Fibroblast of lung (primary cell): ENCODE measurements at regions not wholly inside any gene's neighbourhood (a gene's known extent, or its start where the extent isn't known, plus 50 kb on each side); places are given as distances from the start of the nearest gene placed in this dataset.

Source experiments
- CTCF ChIP-seq, 2 donors: IDR thresholded peaks in 1 of 2; conservative IDR thresholded peaks in 1 of 2; 1 replicate in 1 of 2; 2 replicates in 1 of 2; pipeline ENCODE4 v1.5.1; 2011 to 2012; ENCODE audit warnings: low read length in 2 of 2, control low read depth in 1 of 2, inconsistent platforms in 1 of 2, low read depth in 1 of 2, mild to moderate bottlenecking in 1 of 2
- EZH2 ChIP-seq: IDR thresholded peaks from 2 replicates; pipeline ENCODE4 v1.5.1; 2012; ENCODE audit warnings: low read length, control low read depth, mild to moderate bottlenecking; ENCODE audit errors: missing control alignments

DNA sequence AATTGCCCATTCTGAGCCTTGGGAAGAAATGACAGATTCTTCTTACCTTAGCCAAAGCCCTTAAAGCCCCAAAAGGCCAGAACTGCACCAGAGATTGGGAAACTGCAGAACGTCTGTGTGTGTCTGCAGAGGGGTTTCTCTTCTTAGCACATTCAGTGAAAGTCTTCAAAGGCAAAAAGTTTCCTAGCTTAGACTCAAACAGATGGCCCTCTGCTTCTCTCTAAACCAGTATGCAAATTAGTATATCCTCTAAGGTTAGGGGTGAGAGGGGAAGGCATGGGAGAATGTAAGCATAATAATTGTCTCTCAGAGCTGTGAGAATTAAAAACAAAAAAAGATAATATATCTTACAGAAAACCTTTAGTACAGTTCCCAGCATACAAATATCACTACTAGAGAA lies 334.0 kb upstream of the MCTP2 start:
- no peak for TF ChIP-seq CTCF (conservative IDR thresholded peaks at IDR 0.05 in 1 of 2, IDR thresholded peaks at IDR 0.05 in 1 of 2; ENCODE audit: low read depth in 1 of 2, low read length in 2 of 2)
- no peak for TF ChIP-seq EZH2
